ENCODE measurements at regions not wholly inside any gene's neighbourhood (a gene's known extent, or its start where the extent isn't known, plus 50 kb on each side); places are given as distances from the start of the nearest gene placed in this dataset.

- no peak for TF ChIP-seq EP300 (IDR thresholded peaks at IDR 0.05)
- no peak for TF ChIP-seq POLR2A (IDR thresholded peaks at IDR 0.05)
Observed at GRCh38 chr22:22410121-22410520, 98.4 kb downstream of the ZNF280B start.

Data from ovary (tissue), 1 donor.